AG08395 (cell line): ENCODE measurements at regions not wholly inside any gene's neighbourhood (a gene's known extent, or its start where the extent isn't known, plus 50 kb on each side); places are given as distances from the start of the nearest gene placed in this dataset.

Source experiments
- DNase-seq: peaks from one replicate; pipeline ENCODE4 v3.0.0; 2012; ENCODE audit warnings: mixed read lengths, low spot score

GRCh38 chr5:82807021-82807420, 270.2 kb downstream of the TMEM167A start:
- DNase-seq: no peak

GRCh38 chr5:82806513-82806912, 270.7 kb downstream of the TMEM167A start:
- DNase-seq: no peak

GRCh38 chr5:82804155-82804690, 273.0 kb downstream of the TMEM167A start:
- DNase-seq: no peak

- DNase-seq: no peak
Measured at GRCh38 chr5:82802954-82803353, 274.2 kb downstream of the TMEM167A start.

DNA sequence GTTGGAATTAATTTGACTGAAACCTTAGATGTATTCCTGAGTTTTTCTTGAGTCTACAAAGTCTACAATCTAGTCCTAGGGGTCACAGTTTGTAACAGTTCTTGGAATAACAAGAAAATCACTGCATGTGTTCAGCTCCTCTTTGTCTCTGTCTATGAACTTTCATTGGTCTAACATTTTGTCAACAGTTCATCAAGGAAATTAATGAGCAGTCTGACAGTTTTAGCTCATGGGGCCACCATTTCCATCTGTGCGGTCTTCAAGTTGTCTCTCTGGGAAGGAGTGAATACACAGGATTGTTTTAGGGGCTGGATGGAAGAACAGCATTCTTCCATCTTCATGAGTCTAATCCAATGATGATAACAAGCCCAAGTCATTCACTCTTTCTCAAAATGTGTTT, 276.4 kb downstream of the TMEM167A start:
- no peak for DNase-seq

DNA sequence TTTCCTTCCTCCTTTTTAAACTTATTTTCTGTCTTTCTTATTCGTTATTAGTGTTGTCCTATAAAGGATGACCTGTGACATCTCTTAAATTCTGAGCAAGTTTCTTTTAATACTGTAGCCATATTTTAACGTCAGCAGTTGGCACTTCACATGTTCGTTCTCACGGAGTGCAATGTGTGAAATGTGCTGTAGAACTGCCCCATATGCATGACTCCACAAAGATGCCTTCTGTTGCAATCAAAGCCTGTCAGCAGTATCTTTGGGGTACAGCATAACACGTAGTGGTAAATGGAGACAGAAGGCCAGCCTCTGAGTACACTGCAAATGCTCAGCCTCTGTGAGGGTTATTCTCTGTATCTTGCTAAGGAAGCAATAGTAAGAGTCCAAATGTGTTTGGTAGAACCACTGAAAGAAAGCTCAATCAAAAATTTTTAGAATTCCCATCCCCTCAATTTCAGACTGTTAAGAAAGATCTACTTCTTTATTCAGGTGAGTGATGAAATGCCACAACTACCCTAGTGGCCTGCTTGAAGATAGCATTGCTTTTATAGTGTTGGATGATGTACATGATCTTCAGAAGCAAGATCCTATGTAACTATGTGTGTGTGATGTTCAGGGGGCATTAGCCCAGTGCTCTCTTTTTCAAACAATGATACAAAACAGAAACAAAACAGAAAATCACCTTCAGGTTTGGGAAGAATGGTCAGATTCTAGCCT, 277.7 kb downstream of the TMEM167A start:
- DNase-seq: no peak

GRCh38 chr5:82798676-82799075, 278.5 kb downstream of the TMEM167A start:
- DNase-seq: no peak

- no peak for DNase-seq
Measured at GRCh38 chr5:82796643-82797416, 280.4 kb downstream of the TMEM167A start.

- no peak for DNase-seq
Measured at GRCh38 chr5:82794876-82795275, 282.3 kb downstream of the TMEM167A start.

GRCh38 chr5:82793808-82794419, 283.3 kb downstream of the TMEM167A start:
- peak; percentile 21 for DNase-seq

DNA sequence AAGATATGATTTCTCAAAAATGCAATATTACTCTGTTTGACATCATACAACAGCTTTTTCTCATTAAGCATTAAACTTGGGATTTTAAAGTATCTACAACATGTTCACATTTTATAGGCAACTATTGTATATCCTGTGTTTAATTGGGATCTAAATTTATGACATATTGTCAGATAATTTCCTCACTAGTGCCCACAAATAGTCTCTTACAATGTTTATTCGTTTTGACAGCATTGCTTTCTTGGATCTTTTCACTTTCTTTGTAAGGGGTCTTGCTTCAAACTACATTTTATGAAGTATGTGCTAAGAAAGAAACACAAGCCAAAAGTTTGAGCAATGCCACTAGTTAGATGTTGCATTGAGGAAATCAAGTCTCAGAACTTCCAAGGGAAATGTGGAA, 285.1 kb downstream of the TMEM167A start:
- no peak for DNase-seq

GRCh38 chr5:82789095-82789494, 288.1 kb downstream of the TMEM167A start:
- DNase-seq: no peak

DNA sequence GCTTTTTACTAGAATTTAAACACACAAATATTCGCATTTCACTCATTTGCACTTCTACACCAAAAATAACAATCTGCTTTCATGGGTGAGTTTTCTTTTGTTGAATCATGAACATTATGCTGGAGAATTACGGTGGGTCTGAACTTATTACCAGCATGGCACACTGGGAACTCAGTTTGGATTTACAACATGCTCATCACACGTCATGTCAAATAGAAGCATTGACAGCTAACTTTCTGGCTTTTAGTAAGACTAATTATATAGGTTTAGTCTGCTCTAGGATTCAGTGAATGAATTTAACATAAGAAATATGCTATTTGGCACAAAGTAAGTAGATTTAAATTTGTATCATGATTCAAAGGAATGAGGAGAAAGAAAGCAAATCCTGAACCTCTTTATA, 290.4 kb downstream of the TMEM167A start:
- no peak for DNase-seq

DNA sequence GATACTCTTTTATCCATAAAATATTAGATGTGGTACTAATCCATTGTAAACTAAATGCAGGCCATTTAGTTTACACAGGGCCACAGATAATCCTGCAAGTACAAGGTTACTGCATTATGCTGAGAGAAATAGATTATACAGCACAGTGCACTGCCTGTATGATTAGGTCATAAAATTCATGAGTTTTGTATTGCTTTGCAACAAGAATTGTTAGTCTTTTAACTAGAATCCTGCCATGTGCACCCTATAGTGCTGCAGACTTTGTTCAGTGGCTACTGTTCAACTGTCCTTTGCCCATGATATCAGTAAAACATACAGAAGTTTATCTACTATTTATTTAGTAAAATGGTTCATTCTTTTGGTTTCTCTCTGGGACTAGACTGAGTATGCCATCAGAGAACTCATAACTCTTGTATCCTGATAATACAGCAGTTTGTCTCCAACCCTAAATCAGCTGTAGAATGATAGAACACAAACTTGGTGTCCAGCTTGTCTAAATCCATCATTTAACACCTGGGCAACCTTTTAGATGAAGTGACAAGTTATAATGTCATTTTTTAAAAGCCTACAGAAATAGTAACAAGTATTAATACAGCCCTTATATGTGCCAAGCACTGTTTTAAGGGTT, 291.2 kb downstream of the TMEM167A start:
- no peak for DNase-seq

GRCh38 chr5:82785456-82785855, 291.7 kb downstream of the TMEM167A start:
- DNase-seq: no peak

DNA sequence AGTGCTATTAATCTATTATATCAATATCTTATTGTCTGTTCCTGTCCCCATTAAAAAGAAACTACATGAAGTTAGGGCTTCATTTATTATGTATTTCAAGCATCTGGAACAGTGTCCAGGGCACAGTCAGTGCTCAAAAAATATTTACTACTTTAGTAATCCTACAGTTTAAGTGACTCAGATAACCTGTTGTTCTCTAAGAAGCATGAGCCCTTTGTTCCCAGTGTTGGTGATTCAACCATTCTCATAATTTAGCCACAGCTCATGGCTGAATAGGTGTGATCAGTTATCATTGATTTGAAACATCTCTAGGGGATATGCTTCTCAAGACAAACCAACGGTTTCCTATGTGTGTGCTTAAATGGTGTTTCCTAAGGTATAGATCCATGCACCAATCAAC, 292.7 kb downstream of the TMEM167A start:
- no peak for DNase-seq

- DNase-seq: no peak
Measured at GRCh38 chr5:82777106-82777505, 300.1 kb downstream of the TMEM167A start.

DNA sequence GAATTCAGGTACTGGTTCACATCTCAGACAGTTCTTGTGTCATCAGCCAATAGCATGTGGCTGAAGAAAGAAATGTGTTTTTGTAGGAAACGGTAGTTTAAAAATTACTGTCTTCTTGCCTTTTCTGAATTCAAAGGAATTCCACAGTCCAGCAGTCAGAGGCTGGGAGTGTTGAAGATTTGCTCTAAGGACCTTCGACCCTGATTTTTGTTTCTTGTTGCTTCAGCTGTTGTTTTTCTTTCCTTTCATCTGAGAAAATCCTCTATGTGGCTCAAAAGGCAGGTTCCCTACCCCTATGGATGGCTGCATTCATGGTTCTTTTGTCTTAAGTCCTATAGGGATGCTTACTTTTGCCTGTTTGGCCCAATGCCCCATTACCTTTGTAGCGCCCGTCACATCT, 304.9 kb downstream of the TMEM167A start:
- no peak for DNase-seq

- DNase-seq: no peak
Measured at GRCh38 chr5:82766206-82766605, 311.0 kb downstream of the TMEM167A start.

DNA sequence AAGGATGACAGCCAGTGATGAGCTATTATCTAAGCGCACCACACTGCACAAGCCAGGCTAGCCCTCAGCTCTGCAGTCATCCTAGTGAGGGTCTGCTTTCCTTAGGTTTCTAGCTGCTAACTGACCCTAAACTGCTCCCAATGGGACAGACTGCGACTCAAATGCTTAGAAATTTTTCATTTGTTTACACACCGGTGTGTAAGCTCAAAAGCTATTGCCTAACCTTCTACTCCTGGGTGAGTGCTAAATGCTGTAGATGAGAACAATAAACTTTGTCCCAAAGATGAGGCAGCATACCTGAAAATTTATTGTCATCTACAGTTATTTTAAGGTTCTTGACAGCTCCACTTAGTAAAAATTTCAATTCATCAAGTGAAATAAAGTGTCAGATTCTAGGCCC, 311.4 kb downstream of the TMEM167A start:
- DNase-seq: no peak

DNA sequence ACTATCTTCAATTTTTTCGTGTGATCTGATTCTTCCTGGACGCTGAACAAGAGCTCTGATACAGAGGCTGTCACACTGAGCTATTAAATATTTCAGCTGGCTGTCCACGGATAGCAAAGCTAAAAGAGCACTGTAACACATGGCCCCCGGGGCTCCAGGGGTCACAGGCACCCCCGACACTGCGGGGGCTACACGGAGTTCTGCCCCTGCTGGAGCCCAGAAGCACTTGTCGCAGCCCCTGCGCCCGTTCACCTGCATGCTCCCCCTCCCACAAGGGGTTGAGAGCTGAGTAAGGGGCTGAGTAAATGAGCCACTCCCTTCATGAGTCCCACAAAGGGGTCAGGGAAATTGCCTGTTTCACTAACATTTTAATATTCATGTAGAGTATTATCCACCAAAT, 316.3 kb downstream of the TMEM167A start:
- no peak for DNase-seq

DNA sequence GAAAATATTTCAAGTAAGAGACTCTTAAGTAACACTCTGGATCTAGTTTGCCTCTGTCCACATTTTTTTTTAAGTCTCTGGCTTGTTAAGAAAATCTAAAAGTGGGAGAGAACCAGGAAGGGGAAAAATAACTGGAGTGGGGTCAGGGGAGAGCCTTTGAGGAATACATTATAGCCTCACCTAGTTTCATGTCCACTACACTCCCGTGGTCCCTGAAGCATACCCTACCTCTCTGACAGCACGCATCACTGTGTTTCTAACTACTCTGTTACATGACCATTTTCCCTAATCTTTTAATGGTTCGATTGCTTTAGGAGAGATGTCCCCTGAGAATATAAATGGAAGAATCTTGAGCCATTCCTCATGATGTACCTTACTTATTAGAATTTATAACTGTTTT, 318.3 kb downstream of the TMEM167A start:
- DNase-seq: no peak
